IMR-90 (cell line): ENCODE measurements at regions not wholly inside any gene's neighbourhood (a gene's known extent, or its start where the extent isn't known, plus 50 kb on each side); places are given as distances from the start of the nearest gene placed in this dataset.

Experiments used
- ATAC-seq: fragments of 200-7000 bp; cut with Tn5 transposase; 2 replicates; pipeline ENCODE4 v1.9.1; 2020; ENCODE audit warnings: low read depth, mild to moderate bottlenecking, moderate library complexity
- BruUV-seq: library from RNA; stranded (reverse); fragments of 400-500 nt; replicated peaks from 2 replicates; lab custom pipeline; 2021; lab: Mats Ljungman, UMichigan
- CTCF ChIA-PET: fragments of 300-600 bp; formaldehyde crosslinking; extraction: SDS; loops from one replicate; lab custom pipeline; 2021; ENCODE audit warnings: antibody characterized with exemption; lab: Yijun Ruan, JAX
- POLR2A ChIA-PET: fragments of 300-600 bp; sonication (Branson Sonifier 250); formaldehyde crosslinking; loops from one replicate; lab custom pipeline; 2022; ENCODE audit warnings: antibody characterized with exemption; ENCODE audit not compliant: unreplicated experiment; lab: Charles Lee
- DNase-seq: peaks from one replicate; pipeline ENCODE4 v3.0.0; 2013
- H2AFZ ChIP-seq: replicated peaks from 2 replicates; pipeline ENCODE3; 2013; ENCODE audit warnings: low read length, mild to moderate bottlenecking; ENCODE audit not compliant: poor library complexity
- H2AK5ac ChIP-seq: 2 replicates; pipeline ENCODE4 v1.6.1; 2013; ENCODE audit warnings: low read depth, low read length, inconsistent platforms
- H2AK9ac ChIP-seq: replicated peaks from 2 replicates; pipeline ENCODE3; 2013; ENCODE audit warnings: mild to moderate bottlenecking, low read depth, low read length, moderate library complexity; ENCODE audit not compliant: poor library complexity
- H2BK120ac ChIP-seq: 2 replicates; pipeline ENCODE4 v1.6.1; 2013; ENCODE audit warnings: low read depth, low read length, inconsistent platforms
- H2BK15ac ChIP-seq: 3 replicates; pipeline ENCODE4 v1.6.1; 2013; ENCODE audit warnings: low read depth, low read length, inconsistent platforms
- H2BK20ac ChIP-seq: 2 replicates; pipeline ENCODE4 v1.6.1; 2013; ENCODE audit warnings: low read depth, mild to moderate bottlenecking, inconsistent platforms, low read length, moderate library complexity
- H2BK5ac ChIP-seq: 2 replicates; pipeline ENCODE4 v1.6.1; 2013; ENCODE audit warnings: mild to moderate bottlenecking, low read depth, low read length, inconsistent platforms; ENCODE audit not compliant: poor library complexity, severe bottlenecking
- H3K14ac ChIP-seq: replicated peaks from 2 replicates; pipeline ENCODE4 v1.6.1; 2013; ENCODE audit warnings: low read depth, low read length, inconsistent platforms
- H3K18ac ChIP-seq: 2 replicates; pipeline ENCODE4 v1.6.1; 2013; ENCODE audit warnings: low read depth, low read length, control low read depth
- H3K23ac ChIP-seq: 2 replicates; pipeline ENCODE4 v1.6.1; 2013; ENCODE audit warnings: low read depth, low read length, inconsistent platforms
- H3K27ac ChIP-seq: 2 replicates; pipeline ENCODE4 v1.5.1; 2013; ENCODE audit warnings: mild to moderate bottlenecking, control low read depth, low read length; ENCODE audit not compliant: insufficient read depth
- H3K27me3 ChIP-seq: 2 replicates; pipeline ENCODE4 v1.6.1; 2013; ENCODE audit warnings: low read length; ENCODE audit not compliant: control insufficient read depth, insufficient read depth
- H3K36me3 ChIP-seq: 2 replicates; pipeline ENCODE4 v1.6.1; 2013; ENCODE audit warnings: low read length, mixed read lengths; ENCODE audit not compliant: control insufficient read depth, insufficient read depth
- H3K4ac ChIP-seq: 2 replicates; pipeline ENCODE4 v1.6.1; 2013; ENCODE audit warnings: low read depth, low read length, inconsistent platforms
- H3K4me1 ChIP-seq: 2 replicates; pipeline ENCODE4 v1.6.1; 2013; ENCODE audit warnings: low read length, mixed read lengths; ENCODE audit not compliant: control insufficient read depth, insufficient read depth
- H3K4me2 ChIP-seq: 2 replicates; pipeline ENCODE4 v1.6.1; 2013; ENCODE audit warnings: low read depth, mild to moderate bottlenecking, control low read depth, low read length, moderate library complexity
- H3K4me3 ChIP-seq: 2 replicates; pipeline ENCODE4 v1.5.1; 2013; ENCODE audit warnings: low read depth, mild to moderate bottlenecking, control low read depth, low read length, moderate library complexity; ENCODE audit not compliant: insufficient read depth
- H3K56ac ChIP-seq: 2 replicates; pipeline ENCODE4 v1.6.1; 2013; ENCODE audit warnings: low read length, inconsistent platforms; ENCODE audit not compliant: insufficient read depth; ENCODE audit errors: extremely low read depth
- H3K79me1 ChIP-seq, 2 experiments: 2 replicates each; pipeline ENCODE4 v1.6.1; 2013; ENCODE audit warnings: low read length in 2 of 2, inconsistent platforms in 1 of 2, low read depth in 1 of 2
- H3K9ac ChIP-seq: 2 replicates; pipeline ENCODE4 v1.6.1; 2013; ENCODE audit warnings: low read depth, low read length, control low read depth
- H3K9me1 ChIP-seq: 2 replicates; pipeline ENCODE4 v1.6.1; 2013; ENCODE audit warnings: low read length, inconsistent platforms; ENCODE audit not compliant: insufficient read depth
- H3K9me3 ChIP-seq: 2 replicates; pipeline ENCODE4 v1.6.1; 2013; ENCODE audit warnings: low read length; ENCODE audit not compliant: control insufficient read depth, insufficient read depth
- H4K20me1 ChIP-seq: 2 replicates; pipeline ENCODE4 v1.6.1; 2013; ENCODE audit warnings: low read length, inconsistent platforms; ENCODE audit not compliant: insufficient read depth
- H4K5ac ChIP-seq: 2 replicates; pipeline ENCODE4 v1.6.1; 2013; ENCODE audit warnings: mild to moderate bottlenecking, low read depth, low read length, control low read depth
- H4K8ac ChIP-seq, 2 experiments: 2 replicates each; pipeline ENCODE4 v1.6.1; 2013; ENCODE audit warnings: low read depth in 2 of 2, low read length in 2 of 2, control low read depth in 1 of 2, inconsistent platforms in 1 of 2
- H4K91ac ChIP-seq: 2 replicates; pipeline ENCODE4 v1.6.1; 2013; ENCODE audit warnings: low read depth, low read length, inconsistent platforms; ENCODE audit not compliant: insufficient read depth
- BHLHE40 ChIP-seq: fragments of 150-350 bp; IDR thresholded peaks from 2 replicates; pipeline ENCODE4 v1.6.1; 2016; ENCODE audit warnings: mild to moderate bottlenecking, low read depth, low read length
- CEBPB ChIP-seq: IDR thresholded peaks from 2 replicates; pipeline ENCODE4 v1.6.1; 2012; ENCODE audit warnings: low read depth, low read length, improper control_type of control experiment
- CHD1 ChIP-seq: IDR thresholded peaks from 2 replicates; pipeline ENCODE4 v1.6.1; 2012; ENCODE audit warnings: low read depth, low read length, improper control_type of control experiment
- FOS ChIP-seq: fragments of 150-350 bp; IDR thresholded peaks from 2 replicates; pipeline ENCODE4 v1.6.1; 2016; ENCODE audit warnings: low read depth, low read length
- MAFK ChIP-seq: IDR thresholded peaks from 2 replicates; pipeline ENCODE4 v1.6.1; 2012; ENCODE audit warnings: low read depth, low read length, improper control_type of control experiment
- MAZ ChIP-seq: IDR thresholded peaks from 2 replicates; pipeline ENCODE4 v1.6.1; 2012; ENCODE audit warnings: low read depth, mild to moderate bottlenecking, low read length, improper control_type of control experiment, moderate library complexity, borderline replicate concordance
- MXI1 ChIP-seq: IDR thresholded peaks from 2 replicates; pipeline ENCODE4 v1.6.1; 2012; ENCODE audit warnings: low read depth, mild to moderate bottlenecking, low read length, moderate library complexity, borderline replicate concordance
- NFE2L2 ChIP-seq: fragments of 150-350 bp; IDR thresholded peaks from 2 replicates; pipeline ENCODE4 v1.6.1; 2016; ENCODE audit warnings: low read depth, mild to moderate bottlenecking, low read length
- POLR2A ChIP-seq: IDR thresholded peaks from 2 replicates; pipeline ENCODE4 v1.6.1; 2012; ENCODE audit warnings: mild to moderate bottlenecking, low read depth, low read length
- RAD21 ChIP-seq: IDR thresholded peaks from 2 replicates; pipeline ENCODE4 v1.6.1; 2012; ENCODE audit warnings: low read length, improper control_type of control experiment
- RCOR1 ChIP-seq: IDR thresholded peaks from 2 replicates; pipeline ENCODE4 v1.6.1; 2012; ENCODE audit warnings: mild to moderate bottlenecking, low read length, improper control_type of control experiment; ENCODE audit not compliant: insufficient replicate concordance
- RFX5 ChIP-seq: IDR thresholded peaks from 2 replicates; pipeline ENCODE4 v1.8.0; 2012; ENCODE audit warnings: low read depth, mild to moderate bottlenecking, low read length, moderate library complexity
- SMC3 ChIP-seq: fragments of 150-350 bp; IDR thresholded peaks from 2 replicates; pipeline ENCODE4 v1.6.1; 2016; ENCODE audit warnings: low read depth, mild to moderate bottlenecking, antibody characterized with exemption, low read length, moderate library complexity
- whole genome bisulfite sequencing, 2 experiments: methylation state at CpG; one replicate each; pipeline versions ENCODE4 v1.1.5 to v1.1.7; 2013; ENCODE audit warnings: missing lambda C conversion rate in 2 of 2; ENCODE audit not compliant: insufficient read length in 1 of 2; ENCODE audit errors: extremely low coverage in 2 of 2; 5-methylcytosine and 5-hydroxymethylcytosine counted together
- dilution Hi-C: fragments of 300-500 bp; cut with HindIII; formaldehyde crosslinking; loops from one replicate; pipeline ENCODE4 v1.14.3; 2018; ENCODE audit warnings: low sequenced_read_pairs; ENCODE audit not compliant: unreplicated experiment
- in situ Hi-C: fragments of 300-500 bp; cut with MboI; formaldehyde crosslinking; loops from 3 replicates; pipeline ENCODE4 v1.14.3; 2019; ENCODE audit warnings: low sequenced_read_pairs, inconsistent platforms, mixed read lengths
- intact Hi-C: fragments of 100-400 bp; cut with micrococcal nuclease; formaldehyde crosslinking; loops from 2 replicates; pipeline ENCODE4 v1.10.0; 2022
- TF ChIP-seq, protein P1 (sequence below): fragments of 150-350 bp; IDR thresholded peaks from 2 replicates; pipeline ENCODE4 v1.6.1; 2016; ENCODE audit warnings: low read depth, mild to moderate bottlenecking, low read length, moderate library complexity, borderline replicate concordance
- TF ChIP-seq, protein P2 (sequence below): fragments of 150-350 bp; IDR thresholded peaks from 2 replicates; pipeline ENCODE4 v1.6.1; 2017; ENCODE audit warnings: mild to moderate bottlenecking, antibody characterized with exemption, low read length, low read depth
- TF ChIP-seq, protein P3 (sequence below): conservative IDR thresholded peaks from 2 replicates; pipeline ENCODE4 v1.5.1; 2012; ENCODE audit warnings: mild to moderate bottlenecking, low read depth, low read length, improper control_type of control experiment

DNA sequence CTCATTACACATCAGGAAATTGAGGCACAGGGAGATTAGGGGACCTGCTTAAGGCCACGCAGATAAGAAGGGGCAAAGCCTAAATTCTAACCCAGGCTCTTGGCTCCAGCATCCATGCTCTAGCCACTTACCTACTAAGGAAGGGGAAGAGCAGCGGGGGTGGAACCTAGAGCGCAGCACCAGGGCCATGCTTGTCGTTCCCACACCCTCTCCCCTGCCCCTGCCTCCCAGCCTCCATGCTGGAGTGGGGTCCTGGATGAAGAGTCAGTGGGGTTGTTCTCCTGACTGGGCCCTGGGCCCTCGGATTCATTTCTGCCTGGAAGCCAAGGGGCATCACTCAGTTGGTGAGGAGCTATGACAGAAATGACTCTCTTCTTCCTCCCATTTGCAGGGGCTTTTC, 133.3 kb downstream of the FOXD2 start:
- Histone ChIP-seq H3K27ac (no peak overlapping the region), H3K27me3 (no peaks in the 10 kb centered on the region; the same call in 1 of the 2 replicates), H3K23ac (no peak overlapping the region), H2AK9ac (no peak overlapping the region), H3K56ac (no peak overlapping the region), H4K8ac (no peak overlapping the region), H4K20me1 (no peaks in the 10 kb centered on the region), H3K4me1 (no peaks in the 10 kb centered on the region; the same call in 1 of the 2 replicates), H2BK20ac (no peak overlapping the region), H3K18ac (no peak overlapping the region), H3K36me3 (no peaks in the 10 kb centered on the region), H3K4me2 (no peak overlapping the region), H4K91ac (no peak overlapping the region), H3K9me3 (no peaks in the 10 kb centered on the region), H3K9ac (no peak overlapping the region), H2AK5ac (no peak overlapping the region), H2BK120ac (no peak overlapping the region), H3K9me1 (no peaks in the 10 kb centered on the region), H3K14ac (no peak overlapping the region), H4K5ac (no peak overlapping the region), H2BK15ac (no peak overlapping the region), H3K4me3 (no peak overlapping the region), H2AFZ (no peak overlapping the region), H2BK5ac (no peak overlapping the region), H3K79me1 (no peaks in the 10 kb centered on the region), H3K4ac (no peak overlapping the region)
- ATAC-seq (no peak), DNase-seq (no peak)
- dilution Hi-C loops (no loop called here), intact Hi-C loops (no loop called here), in situ Hi-C loops (no loop called here)
- TF ChIP-seq, protein P1, sequence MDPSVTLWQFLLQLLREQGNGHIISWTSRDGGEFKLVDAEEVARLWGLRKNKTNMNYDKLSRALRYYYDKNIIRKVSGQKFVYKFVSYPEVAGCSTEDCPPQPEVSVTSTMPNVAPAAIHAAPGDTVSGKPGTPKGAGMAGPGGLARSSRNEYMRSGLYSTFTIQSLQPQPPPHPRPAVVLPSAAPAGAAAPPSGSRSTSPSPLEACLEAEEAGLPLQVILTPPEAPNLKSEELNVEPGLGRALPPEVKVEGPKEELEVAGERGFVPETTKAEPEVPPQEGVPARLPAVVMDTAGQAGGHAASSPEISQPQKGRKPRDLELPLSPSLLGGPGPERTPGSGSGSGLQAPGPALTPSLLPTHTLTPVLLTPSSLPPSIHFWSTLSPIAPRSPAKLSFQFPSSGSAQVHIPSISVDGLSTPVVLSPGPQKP: no peak
- TF ChIP-seq RAD21 (no peak), CEBPB (no peak), POLR2A (no peak), MAFK (no peak), NFE2L2 (no peak), MXI1 (no peak), MAZ (no peak), SMC3 (no peak), RCOR1 (no peak), CHD1 (no peak), FOS (no peak), BHLHE40 (no peak), RFX5 (no peak)
- TF ChIP-seq, protein P2, sequence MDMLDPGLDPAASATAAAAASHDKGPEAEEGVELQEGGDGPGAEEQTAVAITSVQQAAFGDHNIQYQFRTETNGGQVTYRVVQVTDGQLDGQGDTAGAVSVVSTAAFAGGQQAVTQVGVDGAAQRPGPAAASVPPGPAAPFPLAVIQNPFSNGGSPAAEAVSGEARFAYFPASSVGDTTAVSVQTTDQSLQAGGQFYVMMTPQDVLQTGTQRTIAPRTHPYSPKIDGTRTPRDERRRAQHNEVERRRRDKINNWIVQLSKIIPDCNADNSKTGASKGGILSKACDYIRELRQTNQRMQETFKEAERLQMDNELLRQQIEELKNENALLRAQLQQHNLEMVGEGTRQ: no peak
- TF ChIP-seq, protein P3, sequence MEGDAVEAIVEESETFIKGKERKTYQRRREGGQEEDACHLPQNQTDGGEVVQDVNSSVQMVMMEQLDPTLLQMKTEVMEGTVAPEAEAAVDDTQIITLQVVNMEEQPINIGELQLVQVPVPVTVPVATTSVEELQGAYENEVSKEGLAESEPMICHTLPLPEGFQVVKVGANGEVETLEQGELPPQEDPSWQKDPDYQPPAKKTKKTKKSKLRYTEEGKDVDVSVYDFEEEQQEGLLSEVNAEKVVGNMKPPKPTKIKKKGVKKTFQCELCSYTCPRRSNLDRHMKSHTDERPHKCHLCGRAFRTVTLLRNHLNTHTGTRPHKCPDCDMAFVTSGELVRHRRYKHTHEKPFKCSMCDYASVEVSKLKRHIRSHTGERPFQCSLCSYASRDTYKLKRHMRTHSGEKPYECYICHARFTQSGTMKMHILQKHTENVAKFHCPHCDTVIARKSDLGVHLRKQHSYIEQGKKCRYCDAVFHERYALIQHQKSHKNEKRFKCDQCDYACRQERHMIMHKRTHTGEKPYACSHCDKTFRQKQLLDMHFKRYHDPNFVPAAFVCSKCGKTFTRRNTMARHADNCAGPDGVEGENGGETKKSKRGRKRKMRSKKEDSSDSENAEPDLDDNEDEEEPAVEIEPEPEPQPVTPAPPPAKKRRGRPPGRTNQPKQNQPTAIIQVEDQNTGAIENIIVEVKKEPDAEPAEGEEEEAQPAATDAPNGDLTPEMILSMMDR: no peak
- POLR2A ChIA-PET: no interaction called here
- CTCF ChIA-PET: no interaction called here
- BruUV-seq: no TSS peak
- no CpG with 5 or more reads among the region's 5 CpGs for WGBS, 2 experiments
